ENCODE measurements at regions not wholly inside any gene's neighbourhood (a gene's known extent, or its start where the extent isn't known, plus 50 kb on each side); places are given as distances from the start of the nearest gene placed in this dataset.

DNA sequence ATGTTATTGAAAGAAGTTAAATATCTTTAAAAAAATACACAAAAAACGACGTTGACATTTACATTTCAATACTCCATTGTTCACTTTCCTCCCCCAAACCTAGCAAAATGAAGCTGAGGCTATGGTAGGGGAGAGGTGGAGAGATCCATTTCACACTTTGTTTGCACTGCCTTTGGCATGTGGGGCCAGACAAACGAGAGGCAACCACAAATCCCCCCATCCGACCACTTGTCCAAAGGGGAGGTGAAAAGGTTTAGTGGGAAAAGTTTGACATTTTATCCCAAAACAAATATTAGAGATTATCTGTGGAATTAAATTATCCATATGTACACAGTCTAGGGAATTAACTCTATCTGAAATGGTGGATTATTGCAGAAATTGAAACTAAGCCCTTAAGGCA, 261.7 kb upstream of the FIGN start:
- Histone ChIP-seq H3K4me2 (ENCODE audit: low read depth, low read length) (no peak overlapping the region), H3K9me1 (ENCODE audit: insufficient read depth, low read length) (no peaks in the 10 kb centered on the region), H2BK120ac (ENCODE audit: low read depth, low read length) (no peak overlapping the region), H3K27me3 (ENCODE audit: control insufficient read depth, insufficient read depth, low read length) (no peaks in the 10 kb centered on the region), H3K4me1 (ENCODE audit: control insufficient read depth, insufficient read depth, low read length) (no peaks in the 10 kb centered on the region), H3K27ac (ENCODE audit: insufficient read depth, low read length) (no peak overlapping the region), H2BK15ac (ENCODE audit: low read depth, low read length) (no peak overlapping the region), H3K23ac (ENCODE audit: low read depth, low read length) (no peak overlapping the region), H4K8ac (ENCODE audit: low read depth in 2 of 2, low read length in 2 of 2) (no peak overlapping the region), H3K14ac (replicated peaks; ENCODE audit: low read depth, low read length) (no peak overlapping the region), H2AK5ac (ENCODE audit: low read depth, low read length) (no peak overlapping the region), H2AFZ (replicated peaks; ENCODE audit: low read length, poor library complexity) (no peak overlapping the region), H3K18ac (ENCODE audit: low read depth, low read length) (no peak overlapping the region), H4K91ac (ENCODE audit: insufficient read depth, low read depth, low read length) (no peak overlapping the region), H3K79me1 (ENCODE audit: low read depth in 1 of 2, low read length in 2 of 2) (no peaks in the 10 kb centered on the region), H4K5ac (ENCODE audit: low read depth, low read length) (no peak overlapping the region), H4K20me1 (ENCODE audit: insufficient read depth, low read length) (no peaks in the 10 kb centered on the region), H3K4me3 (ENCODE audit: insufficient read depth, low read depth, low read length) (no peak overlapping the region), H3K9me3 (ENCODE audit: control insufficient read depth, insufficient read depth, low read length) (peaks cover 5% of the 10 kb centered on the region; the same call in 1 of the 2 replicates), H3K4ac (ENCODE audit: low read depth, low read length) (no peak overlapping the region), H2BK20ac (ENCODE audit: low read depth, low read length) (no peak overlapping the region), H3K36me3 (ENCODE audit: control insufficient read depth, insufficient read depth, low read length) (no peaks in the 10 kb centered on the region), H2BK5ac (ENCODE audit: low read depth, low read length, poor library complexity, severe bottlenecking) (no peak overlapping the region), H2AK9ac (replicated peaks; ENCODE audit: low read depth, low read length, poor library complexity) (no peak overlapping the region), H3K56ac (ENCODE audit: extremely low read depth, insufficient read depth, low read length) (no peak overlapping the region), H3K9ac (ENCODE audit: low read depth, low read length) (no peak overlapping the region)
- dilution Hi-C loops (cut with HindIII; ENCODE audit: low sequenced_read_pairs, unreplicated experiment) (no loop called here), intact Hi-C loops (cut with micrococcal nuclease) (no loop called here), in situ Hi-C loops (cut with MboI; ENCODE audit: low sequenced_read_pairs) (no loop called here)
- ATAC-seq (ENCODE audit: low read depth): no peak
- CTCF ChIA-PET: no interaction called here
- POLR2A ChIA-PET (ENCODE audit: unreplicated experiment): interaction anchor here (0.7 kb wide), 1 partner anchor 73 kb away, joined by 9 read pairs; no protein-coding TSS in a partner anchor
- DNase-seq: no peak
- TF ChIP-seq BHLHE40 (IDR thresholded peaks at IDR 0.05; ENCODE audit: low read depth, low read length) (no peak), MAFK (IDR thresholded peaks at IDR 0.05; ENCODE audit: low read depth, low read length) (no peak), MXI1 (IDR thresholded peaks at IDR 0.05; ENCODE audit: borderline replicate concordance, low read depth, low read length) (no peak), RCOR1 (IDR thresholded peaks at IDR 0.05; ENCODE audit: insufficient replicate concordance, low read length) (no peak), POLR2A (IDR thresholded peaks at IDR 0.05; ENCODE audit: low read depth, low read length) (no peak), SMC3 (IDR thresholded peaks at IDR 0.05; ENCODE audit: low read depth, low read length) (no peak), CEBPB (IDR thresholded peaks at IDR 0.05; ENCODE audit: low read depth, low read length) (no peak), NFE2L2 (IDR thresholded peaks at IDR 0.05; ENCODE audit: low read depth, low read length) (no peak), FOS (IDR thresholded peaks at IDR 0.05; ENCODE audit: low read depth, low read length) (no peak), CHD1 (IDR thresholded peaks at IDR 0.05; ENCODE audit: low read depth, low read length) (no peak), MAZ (IDR thresholded peaks at IDR 0.05; ENCODE audit: borderline replicate concordance, low read depth, low read length) (no peak), RFX5 (IDR thresholded peaks at IDR 0.05; ENCODE audit: low read depth, low read length) (no peak), RAD21 (IDR thresholded peaks at IDR 0.05; ENCODE audit: low read length) (no peak)
- TF ChIP-seq, protein P1, sequence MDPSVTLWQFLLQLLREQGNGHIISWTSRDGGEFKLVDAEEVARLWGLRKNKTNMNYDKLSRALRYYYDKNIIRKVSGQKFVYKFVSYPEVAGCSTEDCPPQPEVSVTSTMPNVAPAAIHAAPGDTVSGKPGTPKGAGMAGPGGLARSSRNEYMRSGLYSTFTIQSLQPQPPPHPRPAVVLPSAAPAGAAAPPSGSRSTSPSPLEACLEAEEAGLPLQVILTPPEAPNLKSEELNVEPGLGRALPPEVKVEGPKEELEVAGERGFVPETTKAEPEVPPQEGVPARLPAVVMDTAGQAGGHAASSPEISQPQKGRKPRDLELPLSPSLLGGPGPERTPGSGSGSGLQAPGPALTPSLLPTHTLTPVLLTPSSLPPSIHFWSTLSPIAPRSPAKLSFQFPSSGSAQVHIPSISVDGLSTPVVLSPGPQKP (IDR thresholded peaks at IDR 0.05; ENCODE audit: borderline replicate concordance, low read depth, low read length): no peak
- TF ChIP-seq, protein P2, sequence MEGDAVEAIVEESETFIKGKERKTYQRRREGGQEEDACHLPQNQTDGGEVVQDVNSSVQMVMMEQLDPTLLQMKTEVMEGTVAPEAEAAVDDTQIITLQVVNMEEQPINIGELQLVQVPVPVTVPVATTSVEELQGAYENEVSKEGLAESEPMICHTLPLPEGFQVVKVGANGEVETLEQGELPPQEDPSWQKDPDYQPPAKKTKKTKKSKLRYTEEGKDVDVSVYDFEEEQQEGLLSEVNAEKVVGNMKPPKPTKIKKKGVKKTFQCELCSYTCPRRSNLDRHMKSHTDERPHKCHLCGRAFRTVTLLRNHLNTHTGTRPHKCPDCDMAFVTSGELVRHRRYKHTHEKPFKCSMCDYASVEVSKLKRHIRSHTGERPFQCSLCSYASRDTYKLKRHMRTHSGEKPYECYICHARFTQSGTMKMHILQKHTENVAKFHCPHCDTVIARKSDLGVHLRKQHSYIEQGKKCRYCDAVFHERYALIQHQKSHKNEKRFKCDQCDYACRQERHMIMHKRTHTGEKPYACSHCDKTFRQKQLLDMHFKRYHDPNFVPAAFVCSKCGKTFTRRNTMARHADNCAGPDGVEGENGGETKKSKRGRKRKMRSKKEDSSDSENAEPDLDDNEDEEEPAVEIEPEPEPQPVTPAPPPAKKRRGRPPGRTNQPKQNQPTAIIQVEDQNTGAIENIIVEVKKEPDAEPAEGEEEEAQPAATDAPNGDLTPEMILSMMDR (conservative IDR thresholded peaks at IDR 0.05; ENCODE audit: low read depth, low read length): no peak
- TF ChIP-seq, protein P3, sequence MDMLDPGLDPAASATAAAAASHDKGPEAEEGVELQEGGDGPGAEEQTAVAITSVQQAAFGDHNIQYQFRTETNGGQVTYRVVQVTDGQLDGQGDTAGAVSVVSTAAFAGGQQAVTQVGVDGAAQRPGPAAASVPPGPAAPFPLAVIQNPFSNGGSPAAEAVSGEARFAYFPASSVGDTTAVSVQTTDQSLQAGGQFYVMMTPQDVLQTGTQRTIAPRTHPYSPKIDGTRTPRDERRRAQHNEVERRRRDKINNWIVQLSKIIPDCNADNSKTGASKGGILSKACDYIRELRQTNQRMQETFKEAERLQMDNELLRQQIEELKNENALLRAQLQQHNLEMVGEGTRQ (IDR thresholded peaks at IDR 0.05; ENCODE audit: low read depth, low read length): no peak
- BruUV-seq (replicated peaks): no TSS peak
- WGBS, 2 experiments (ENCODE audit: extremely low coverage in 2 of 2, insufficient read length in 1 of 2): no CpG with 5 or more reads among the region's 4 CpGs

Measured in IMR-90 (cell line).